ENCODE measurements at regions not wholly inside any gene's neighbourhood (a gene's known extent, or its start where the extent isn't known, plus 50 kb on each side); places are given as distances from the start of the nearest gene placed in this dataset.

GRCh38 chr6:134744301-134744700 lies 205.6 kb downstream of the ALDH8A1 start:
- in situ Hi-C loops (cut with MboI; ENCODE audit: low pct_ligation_motif_present in 1 of 4, low pct_unique_long_range_greater_than_20kb in 1 of 4, low sequenced_read_pairs in 3 of 4) (no loop called here), intact Hi-C loops (cut with DNase I; ENCODE audit: low total_unique reads) (no loop called here)
- no peak overlapping the region for H3K4me3 ChIP-seq
- no peaks in the 10 kb centered on the region for H3K4me1 ChIP-seq
- no peak overlapping the region for H3K27ac ChIP-seq
- H3K9me3 ChIP-seq: no peaks in the 10 kb centered on the region
- DNase-seq: no peak
- TF ChIP-seq EP300 (IDR thresholded peaks at IDR 0.05; ENCODE audit: low read depth) (no peak), POLR2AphosphoS5 (IDR thresholded peaks at IDR 0.05) (no peak), CTCF (IDR thresholded peaks at IDR 0.05) (no peak), POLR2A (IDR thresholded peaks at IDR 0.05) (no peak)
- H3K36me3 ChIP-seq: no peaks in the 10 kb centered on the region
- H3K27me3 ChIP-seq: no peaks in the 10 kb centered on the region

GRCh38 chr6:134741200-134741536 lies 208.7 kb downstream of the ALDH8A1 start:
- in situ Hi-C loops (cut with MboI; ENCODE audit: low pct_ligation_motif_present in 1 of 4, low pct_unique_long_range_greater_than_20kb in 1 of 4, low sequenced_read_pairs in 3 of 4): no loop called here
- intact Hi-C loops (cut with DNase I; ENCODE audit: low total_unique reads): no loop called here
- no peak for TF ChIP-seq EP300 (IDR thresholded peaks at IDR 0.05; ENCODE audit: low read depth)
- no peak for TF ChIP-seq CTCF (IDR thresholded peaks at IDR 0.05)
- TF ChIP-seq POLR2A (IDR thresholded peaks at IDR 0.05): no peak
- TF ChIP-seq POLR2AphosphoS5 (IDR thresholded peaks at IDR 0.05): no peak
- Histone ChIP-seq H3K36me3 (no peaks in the 10 kb centered on the region), H3K4me3 (no peak overlapping the region), H3K27me3 (no peaks in the 10 kb centered on the region), H3K9me3 (no peaks in the 10 kb centered on the region), H3K27ac (no peak overlapping the region), H3K4me1 (no peaks in the 10 kb centered on the region)
- DNase-seq: no peak
- WGBS, 2 donors (ENCODE audit: low coverage in 1 of 2): 68 to 85% methylated on average over 3 to 7 of the region's 7 CpGs

GRCh38 chr6:134740473-134741199 lies 209.3 kb downstream of the ALDH8A1 start:
- H3K4me1 ChIP-seq: no peaks in the 10 kb centered on the region
- H3K9me3 ChIP-seq: no peaks in the 10 kb centered on the region
- no peaks in the 10 kb centered on the region for H3K36me3 ChIP-seq
- intact Hi-C loops (cut with DNase I; ENCODE audit: low total_unique reads) (no loop called here), in situ Hi-C loops (cut with MboI; ENCODE audit: low pct_ligation_motif_present in 1 of 4, low pct_unique_long_range_greater_than_20kb in 1 of 4, low sequenced_read_pairs in 3 of 4) (no loop called here)
- TF ChIP-seq POLR2AphosphoS5 (IDR thresholded peaks at IDR 0.05) (no peak), CTCF (IDR thresholded peaks at IDR 0.05) (no peak), EP300 (IDR thresholded peaks at IDR 0.05; ENCODE audit: low read depth) (no peak), POLR2A (IDR thresholded peaks at IDR 0.05) (no peak)
- no peak overlapping the region for H3K4me3 ChIP-seq
- DNase-seq: no peak
- 68 to 70% methylated on average over 5 of the region's 5 CpGs for WGBS, 2 donors (ENCODE audit: low coverage in 1 of 2)
- H3K27me3 ChIP-seq: no peaks in the 10 kb centered on the region
- no peak overlapping the region for H3K27ac ChIP-seq

- TF ChIP-seq POLR2A (IDR thresholded peaks at IDR 0.05): no peak
- TF ChIP-seq CTCF (IDR thresholded peaks at IDR 0.05): no peak
- no peak for TF ChIP-seq EP300 (IDR thresholded peaks at IDR 0.05; ENCODE audit: low read depth)
- no peak for TF ChIP-seq POLR2AphosphoS5 (IDR thresholded peaks at IDR 0.05)
- H3K27ac ChIP-seq: no peak overlapping the region
- H3K4me3 ChIP-seq: no peak overlapping the region
- H3K9me3 ChIP-seq: no peaks in the 10 kb centered on the region
- H3K36me3 ChIP-seq: no peaks in the 10 kb centered on the region
- intact Hi-C loops (cut with DNase I; ENCODE audit: low total_unique reads): no loop called here
- DNase-seq: no peak
- WGBS, 2 donors (ENCODE audit: low coverage in 1 of 2): 77 to 87% methylated on average over 5 of the region's 5 CpGs
- no peaks in the 10 kb centered on the region for H3K27me3 ChIP-seq
- no peaks in the 10 kb centered on the region for H3K4me1 ChIP-seq
- in situ Hi-C loops (cut with MboI; ENCODE audit: low pct_ligation_motif_present in 1 of 4, low pct_unique_long_range_greater_than_20kb in 1 of 4, low sequenced_read_pairs in 3 of 4): no loop called here
Measured at GRCh38 chr6:134740027-134740373, 209.9 kb downstream of the ALDH8A1 start.

Data from transverse colon (tissue), 4 donors.